ENCODE measurements at regions not wholly inside any gene's neighbourhood (a gene's known extent, or its start where the extent isn't known, plus 50 kb on each side); places are given as distances from the start of the nearest gene placed in this dataset.

- H3K27ac Mint-ChIP-seq: no peak overlapping the region
Observed at GRCh38 chr6:91645811-91646210, 1058.9 kb upstream of the MAP3K7 start.

GRCh38 chr6:91637217-91637616 is 1050.3 kb upstream of the MAP3K7 start:
- H3K4me1 Mint-ChIP-seq (ENCODE audit: low read depth in 2 of 2): no peaks in the 10 kb centered on the region
- no peaks in the 10 kb centered on the region for H3K27me3 Mint-ChIP-seq
- DNase-seq (no peak), ATAC-seq (replicated peaks) (no peak)
- H3K4me3 Mint-ChIP-seq: no peak overlapping the region
- no peaks in the 10 kb centered on the region for H3K36me3 Mint-ChIP-seq (ENCODE audit: insufficient read depth)
- peaks cover 15 to 21% of the 10 kb centered on the region in 2 donors for H3K9me3 Mint-ChIP-seq
- no peak overlapping the region for H3K27ac Mint-ChIP-seq

More at GRCh38 chr6:91645811-91646210, 1058.9 kb upstream of the MAP3K7 start:
- Mint-ChIP-seq H3K4me3 (no peak overlapping the region), H3K27me3 (no peaks in the 10 kb centered on the region), H3K9me3 (peaks cover 0 to 15% of the 10 kb centered on the region in 2 donors), H3K4me1 (ENCODE audit: low read depth in 2 of 2) (no peaks in the 10 kb centered on the region), H3K36me3 (ENCODE audit: insufficient read depth) (no peaks in the 10 kb centered on the region)
- DNase-seq (no peak), ATAC-seq (replicated peaks) (no peak)

- no peaks in the 10 kb centered on the region for H3K36me3 Mint-ChIP-seq (ENCODE audit: insufficient read depth)
- no peak overlapping the region for H3K4me3 Mint-ChIP-seq
- H3K27ac Mint-ChIP-seq: no peak overlapping the region
- ATAC-seq (replicated peaks) (no peak), DNase-seq (no peak)
- no peaks in the 10 kb centered on the region for H3K27me3 Mint-ChIP-seq
- H3K4me1 Mint-ChIP-seq (ENCODE audit: low read depth in 2 of 2): no peaks in the 10 kb centered on the region
- peaks cover 18 to 28% of the 10 kb centered on the region in 2 donors for H3K9me3 Mint-ChIP-seq
Observed at GRCh38 chr6:91634791-91635190, 1047.9 kb upstream of the MAP3K7 start.

DNA sequence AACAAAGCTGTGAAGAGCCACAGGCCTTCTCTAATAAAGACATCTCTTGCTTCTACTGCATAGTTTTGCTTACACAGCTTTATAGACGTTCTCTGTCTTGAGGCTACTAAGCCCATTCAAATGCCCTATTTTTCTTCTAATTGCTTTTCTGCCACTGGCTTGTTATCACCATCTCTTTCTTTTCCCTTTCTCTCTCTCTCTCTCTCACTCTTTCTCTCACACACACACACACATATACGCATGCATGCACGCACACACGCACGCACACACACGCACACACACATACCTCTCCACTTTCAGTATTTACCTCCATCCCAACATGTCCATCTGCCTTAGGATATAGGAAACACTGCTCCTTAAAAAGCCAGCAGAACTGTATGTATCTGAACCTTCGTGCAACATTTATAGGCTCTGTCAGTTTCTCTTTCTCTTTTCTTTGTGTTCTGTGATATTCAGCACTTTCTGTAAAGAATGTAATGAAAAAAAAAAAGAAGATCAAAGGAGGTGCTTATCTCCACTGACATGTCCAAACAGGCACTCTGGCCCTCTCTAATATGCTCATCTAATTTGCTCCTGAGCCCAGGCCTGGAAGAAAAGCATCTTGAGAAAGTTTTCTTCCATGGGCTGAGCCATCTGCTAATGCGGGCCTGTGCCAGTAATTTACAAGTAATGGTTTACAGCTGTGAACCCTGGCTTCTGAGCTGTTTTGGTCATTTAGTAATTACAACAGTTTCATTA is 1046.7 kb upstream of the MAP3K7 start:
- H3K27ac Mint-ChIP-seq: no peak overlapping the region
- ATAC-seq (replicated peaks): no peak

DNA sequence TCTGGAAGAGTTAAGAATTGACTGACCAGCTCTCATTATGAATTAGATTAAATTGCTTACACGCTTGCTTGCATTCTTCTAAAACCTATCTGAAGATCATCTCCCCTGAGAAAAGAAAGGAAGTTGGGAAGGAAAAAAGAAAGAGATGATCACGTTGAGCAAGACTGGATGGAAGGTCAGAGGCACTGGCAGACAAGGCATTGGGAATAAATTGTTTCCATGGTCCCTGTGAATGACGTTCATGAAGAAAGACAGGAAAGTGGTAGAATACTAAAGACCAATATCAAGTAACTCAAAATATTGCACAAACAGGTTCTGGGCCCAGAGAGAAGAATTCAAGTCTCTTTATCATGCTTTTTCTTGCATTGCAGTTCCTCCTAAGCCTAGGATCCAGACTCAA is 1045.4 kb upstream of the MAP3K7 start:
- no peak for DNase-seq
- Mint-ChIP-seq H3K4me1 (ENCODE audit: low read depth in 2 of 2) (no peaks in the 10 kb centered on the region), H3K27ac (no peak overlapping the region), H3K4me3 (no peak overlapping the region), H3K36me3 (ENCODE audit: insufficient read depth) (no peaks in the 10 kb centered on the region), H3K9me3 (peaks cover 15 to 30% of the 10 kb centered on the region in 2 donors), H3K27me3 (no peaks in the 10 kb centered on the region)
- no peak for ATAC-seq (replicated peaks)

More for the DNA sequence above, 1046.7 kb upstream of the MAP3K7 start:
- H3K4me1 Mint-ChIP-seq (ENCODE audit: low read depth in 2 of 2): no peaks in the 10 kb centered on the region
- H3K36me3 Mint-ChIP-seq (ENCODE audit: insufficient read depth): no peaks in the 10 kb centered on the region
- H3K27me3 Mint-ChIP-seq: no peaks in the 10 kb centered on the region
- no peak overlapping the region for H3K4me3 Mint-ChIP-seq
- H3K9me3 Mint-ChIP-seq: peaks cover 18 to 30% of the 10 kb centered on the region in 2 donors
- no peak for DNase-seq

- Mint-ChIP-seq H3K36me3 (ENCODE audit: insufficient read depth) (no peaks in the 10 kb centered on the region), H3K27ac (no peak overlapping the region), H3K4me3 (no peak overlapping the region), H3K9me3 (peaks cover 15 to 30% of the 10 kb centered on the region in 2 donors), H3K27me3 (no peaks in the 10 kb centered on the region), H3K4me1 (ENCODE audit: low read depth in 2 of 2) (no peaks in the 10 kb centered on the region)
- DNase-seq (no peak), ATAC-seq (replicated peaks) (no peak)
Observed at GRCh38 chr6:91631227-91631626, 1044.4 kb upstream of the MAP3K7 start.

DNA sequence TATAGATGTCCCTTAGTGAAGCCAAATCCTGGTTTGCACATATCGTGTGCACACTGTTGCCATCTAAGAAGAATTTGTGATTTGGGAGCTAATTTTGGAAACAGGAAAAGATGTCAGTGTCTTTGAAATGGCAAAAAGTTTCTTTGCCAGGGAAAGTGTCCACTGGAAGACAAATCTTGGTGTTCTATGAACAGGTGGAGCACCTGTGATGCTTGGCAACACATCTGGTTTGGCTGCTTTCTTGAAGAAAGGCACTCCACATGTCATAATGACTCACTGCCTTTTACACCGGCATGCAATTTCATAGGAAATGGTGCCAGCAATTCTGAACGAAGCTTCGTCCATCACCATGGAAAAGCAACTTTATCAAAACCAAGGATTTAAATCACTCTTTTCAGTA is 1040.0 kb upstream of the MAP3K7 start:
- Mint-ChIP-seq H3K27me3 (no peaks in the 10 kb centered on the region), H3K27ac (no peak overlapping the region), H3K4me1 (ENCODE audit: low read depth in 2 of 2) (no peaks in the 10 kb centered on the region), H3K4me3 (no peak overlapping the region), H3K36me3 (ENCODE audit: insufficient read depth) (no peaks in the 10 kb centered on the region), H3K9me3 (peaks cover 4 to 16% of the 10 kb centered on the region in 2 donors)
- ATAC-seq (replicated peaks) (no peak), DNase-seq (no peak)

GRCh38 chr6:91613481-91613880 is 1026.6 kb upstream of the MAP3K7 start:
- no peak overlapping the region for H3K4me3 Mint-ChIP-seq
- ATAC-seq (replicated peaks): no peak
- peaks cover 3 to 8% of the 10 kb centered on the region in 2 donors for H3K9me3 Mint-ChIP-seq
- no peak for DNase-seq
- no peaks in the 10 kb centered on the region for H3K36me3 Mint-ChIP-seq (ENCODE audit: insufficient read depth)
- H3K27ac Mint-ChIP-seq: no peak overlapping the region
- H3K27me3 Mint-ChIP-seq: no peaks in the 10 kb centered on the region
- no peaks in the 10 kb centered on the region for H3K4me1 Mint-ChIP-seq (ENCODE audit: low read depth in 2 of 2)

GRCh38 chr6:91611190-91611589 is 1024.3 kb upstream of the MAP3K7 start:
- peaks cover 0 to 1% of the 10 kb centered on the region in 2 donors for H3K9me3 Mint-ChIP-seq
- H3K4me1 Mint-ChIP-seq (ENCODE audit: low read depth in 2 of 2): no peaks in the 10 kb centered on the region
- H3K27ac Mint-ChIP-seq: no peak overlapping the region
- DNase-seq (no peak), ATAC-seq (replicated peaks) (no peak)
- no peak overlapping the region for H3K4me3 Mint-ChIP-seq
- no peaks in the 10 kb centered on the region for H3K36me3 Mint-ChIP-seq (ENCODE audit: insufficient read depth)
- H3K27me3 Mint-ChIP-seq: no peaks in the 10 kb centered on the region

DNA sequence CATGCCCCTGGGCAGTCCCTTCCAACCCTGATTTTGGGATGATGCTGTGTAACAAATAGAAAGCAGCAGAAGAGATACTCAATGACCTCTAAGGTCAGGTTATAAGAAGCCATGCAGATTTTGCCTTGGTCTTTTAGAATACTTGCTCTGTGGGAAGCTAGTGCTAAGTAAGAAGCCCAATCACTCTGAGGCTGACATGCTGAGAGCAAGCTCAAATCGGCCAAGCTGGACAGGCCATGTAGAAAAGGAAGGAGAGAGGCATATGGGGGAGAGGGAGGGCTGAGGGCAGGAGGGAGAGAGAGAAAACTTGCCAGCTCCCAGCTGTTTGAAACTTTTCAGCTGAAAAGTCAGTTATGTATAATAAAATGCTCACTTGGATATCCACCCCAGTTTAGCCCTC is 1021.6 kb upstream of the MAP3K7 start:
- H3K36me3 Mint-ChIP-seq (ENCODE audit: insufficient read depth): no peaks in the 10 kb centered on the region
- peaks cover 7 to 13% of the 10 kb centered on the region in 2 donors for H3K9me3 Mint-ChIP-seq
- H3K27ac Mint-ChIP-seq: no peak overlapping the region
- no peak for DNase-seq
- no peaks in the 10 kb centered on the region for H3K4me1 Mint-ChIP-seq (ENCODE audit: low read depth in 2 of 2)
- H3K27me3 Mint-ChIP-seq: no peaks in the 10 kb centered on the region
- no peak overlapping the region for H3K4me3 Mint-ChIP-seq
- no peak for ATAC-seq (replicated peaks)

GRCh38 chr6:91606148-91606901 is 1019.5 kb upstream of the MAP3K7 start:
- H3K27ac Mint-ChIP-seq: no peak overlapping the region

GRCh38 chr6:91600561-91600960 is 1013.7 kb upstream of the MAP3K7 start:
- Mint-ChIP-seq H3K4me1 (ENCODE audit: low read depth in 2 of 2) (no peaks in the 10 kb centered on the region), H3K27ac (no peak overlapping the region), H3K27me3 (no peaks in the 10 kb centered on the region), H3K4me3 (no peak overlapping the region), H3K36me3 (ENCODE audit: insufficient read depth) (no peaks in the 10 kb centered on the region), H3K9me3 (peaks cover 14 to 21% of the 10 kb centered on the region in 2 donors)
- no peak for DNase-seq
- no peak for ATAC-seq (replicated peaks)

More at GRCh38 chr6:91606148-91606901, 1019.5 kb upstream of the MAP3K7 start:
- no peak for ATAC-seq (replicated peaks)
- no peak for DNase-seq
- no peaks in the 10 kb centered on the region for H3K27me3 Mint-ChIP-seq
- no peaks in the 10 kb centered on the region for H3K36me3 Mint-ChIP-seq (ENCODE audit: insufficient read depth)
- H3K4me1 Mint-ChIP-seq (ENCODE audit: low read depth in 2 of 2): no peaks in the 10 kb centered on the region
- H3K9me3 Mint-ChIP-seq: peaks cover 13 to 14% of the 10 kb centered on the region in 2 donors
- no peak overlapping the region for H3K4me3 Mint-ChIP-seq

DNA sequence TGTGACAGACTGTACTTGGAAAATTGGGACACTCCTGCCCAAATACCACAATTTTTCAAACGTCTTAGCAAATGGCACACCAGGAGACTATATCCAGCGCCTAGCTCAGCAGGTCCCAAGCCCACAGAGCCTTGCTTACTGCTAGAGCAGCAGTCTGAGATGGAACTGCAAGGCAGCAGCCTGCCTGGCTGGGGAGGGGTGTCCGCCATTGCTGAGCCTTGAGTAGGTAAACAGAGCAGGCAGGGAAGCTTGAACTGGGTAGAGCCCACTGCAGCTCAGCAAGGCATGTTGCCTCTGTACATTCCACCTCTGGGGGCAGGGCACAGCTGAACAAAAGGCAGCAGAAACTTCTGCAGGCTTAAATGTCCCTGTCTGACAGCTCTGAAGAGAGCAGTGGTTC is 1003.3 kb upstream of the MAP3K7 start:
- peaks cover 10 to 42% of the 10 kb centered on the region in 2 donors for H3K9me3 Mint-ChIP-seq
- no peaks in the 10 kb centered on the region for H3K27me3 Mint-ChIP-seq
- H3K4me3 Mint-ChIP-seq: no peak overlapping the region
- DNase-seq: no peak
- H3K36me3 Mint-ChIP-seq (ENCODE audit: insufficient read depth): no peaks in the 10 kb centered on the region
- ATAC-seq (replicated peaks): no peak
- H3K27ac Mint-ChIP-seq: no peak overlapping the region
- H3K4me1 Mint-ChIP-seq (ENCODE audit: low read depth in 2 of 2): no peaks in the 10 kb centered on the region

GRCh38 chr6:91580635-91581034 is 993.8 kb upstream of the MAP3K7 start:
- H3K4me1 Mint-ChIP-seq (ENCODE audit: low read depth in 2 of 2): no peaks in the 10 kb centered on the region
- H3K9me3 Mint-ChIP-seq: peaks cover 0 to 5% of the 10 kb centered on the region in 2 donors
- ATAC-seq (replicated peaks) (no peak), DNase-seq (no peak)
- H3K4me3 Mint-ChIP-seq: no peak overlapping the region
- H3K36me3 Mint-ChIP-seq (ENCODE audit: insufficient read depth): no peaks in the 10 kb centered on the region
- no peaks in the 10 kb centered on the region for H3K27me3 Mint-ChIP-seq
- no peak overlapping the region for H3K27ac Mint-ChIP-seq

Data from effector memory CD8-positive, alpha-beta T cell (primary cell).